ENCODE measurements at regions not wholly inside any gene's neighbourhood (a gene's known extent, or its start where the extent isn't known, plus 50 kb on each side); places are given as distances from the start of the nearest gene placed in this dataset.

- Histone ChIP-seq H3K27me3 (ENCODE audit: control insufficient read depth in 4 of 4, insufficient read depth in 4 of 4, low read length in 3 of 4) (peaks cover 0 to 4% (median 0%) of the 10 kb centered on the region in 4 donors), H3K4me3 (ENCODE audit: low read depth in 1 of 3, low read length in 3 of 3) (no peak overlapping the region)
- WGBS: 66% methylated on average over 2 of the region's 2 CpGs
Observed at GRCh38 chr11:92787638-92788037, 181.8 kb upstream of the MTNR1B start.

GRCh38 chr11:92789761-92790160 is 179.7 kb upstream of the MTNR1B start:
- no peaks in the 10 kb centered on the region for H3K9me3 ChIP-seq (ENCODE audit: control insufficient read depth in 4 of 4, low read length in 3 of 4)
- no peaks in the 10 kb centered on the region for H3K4me1 ChIP-seq (ENCODE audit: control insufficient read depth in 4 of 4, insufficient read depth in 4 of 4, low read length in 3 of 4)
- no peak overlapping the region for H3K9ac ChIP-seq (ENCODE audit: low read depth in 1 of 2, low read length in 2 of 2)
- peaks cover 0 to 4% (median 0%) of the 10 kb centered on the region in 4 donors for H3K27me3 ChIP-seq (ENCODE audit: control insufficient read depth in 4 of 4, insufficient read depth in 4 of 4, low read length in 3 of 4)
- TF ChIP-seq ZBTB33 (IDR thresholded peaks at IDR 0.05) (no peak), TAF1 (conservative IDR thresholded peaks at IDR 0.05) (no peak), FOXA2 (IDR thresholded peaks at IDR 0.05) (no peak), GABPA (IDR thresholded peaks at IDR 0.05 in 1 of 2, conservative IDR thresholded peaks at IDR 0.05 in 1 of 2) (no peak), SP1 (IDR thresholded peaks at IDR 0.05) (no peak), HNF4A (conservative IDR thresholded peaks at IDR 0.05) (no peak), FOXA1 (IDR thresholded peaks at IDR 0.05) (no peak), RAD21 (IDR thresholded peaks at IDR 0.05) (no peak), ATF3 (IDR thresholded peaks at IDR 0.05) (no peak), NR2F2 (IDR thresholded peaks at IDR 0.05) (no peak), REST (IDR thresholded peaks at IDR 0.05) (no peak), HNF4G (IDR thresholded peaks at IDR 0.05) (no peak)
- 91% methylated on average over 9 of the region's 9 CpGs for WGBS
- H3K4me3 ChIP-seq (ENCODE audit: low read depth in 1 of 3, low read length in 3 of 3): no peak overlapping the region
- H3K36me3 ChIP-seq (ENCODE audit: control insufficient read depth in 4 of 4, insufficient read depth in 3 of 4, low read depth in 1 of 4, low read length in 3 of 4): no peaks in the 10 kb centered on the region
- no peak for DNase-seq (ENCODE audit: low spot score)
- H3K27ac ChIP-seq (ENCODE audit: low read depth in 1 of 2, low read length in 2 of 2): no peak overlapping the region

More at GRCh38 chr11:92787638-92788037, 181.8 kb upstream of the MTNR1B start:
- no peak overlapping the region for H3K9ac ChIP-seq (ENCODE audit: low read depth in 1 of 2, low read length in 2 of 2)
- no peaks in the 10 kb centered on the region for H3K36me3 ChIP-seq (ENCODE audit: control insufficient read depth in 4 of 4, insufficient read depth in 3 of 4, low read depth in 1 of 4, low read length in 3 of 4)
- no peak for DNase-seq (ENCODE audit: low spot score)
- H3K4me1 ChIP-seq (ENCODE audit: control insufficient read depth in 4 of 4, insufficient read depth in 4 of 4, low read length in 3 of 4): no peaks in the 10 kb centered on the region
- no peaks in the 10 kb centered on the region for H3K9me3 ChIP-seq (ENCODE audit: control insufficient read depth in 4 of 4, low read length in 3 of 4)
- H3K27ac ChIP-seq (ENCODE audit: low read depth in 1 of 2, low read length in 2 of 2): no peak overlapping the region
- TF ChIP-seq EGR1 (IDR thresholded peaks at IDR 0.05; ENCODE audit: low read depth in 2 of 2): no peak
- TF ChIP-seq HNF4A (conservative IDR thresholded peaks at IDR 0.05): no peak
- no peak for TF ChIP-seq TAF1 (conservative IDR thresholded peaks at IDR 0.05)

- H3K9me3 ChIP-seq (ENCODE audit: control insufficient read depth in 4 of 4, low read length in 3 of 4): no peaks in the 10 kb centered on the region
- H3K36me3 ChIP-seq (ENCODE audit: control insufficient read depth in 4 of 4, insufficient read depth in 3 of 4, low read depth in 1 of 4, low read length in 3 of 4): no peaks in the 10 kb centered on the region
- WGBS: 42% methylated on average over 1 of the region's 1 CpG
- no peak for DNase-seq (ENCODE audit: low spot score)
- no peaks in the 10 kb centered on the region for H3K4me1 ChIP-seq (ENCODE audit: control insufficient read depth in 4 of 4, insufficient read depth in 4 of 4, low read length in 3 of 4)
- peaks cover 0 to 4% (median 0%) of the 10 kb centered on the region in 4 donors for H3K27me3 ChIP-seq (ENCODE audit: control insufficient read depth in 4 of 4, insufficient read depth in 4 of 4, low read length in 3 of 4)
- H3K9ac ChIP-seq (ENCODE audit: low read depth in 1 of 2, low read length in 2 of 2): no peak overlapping the region
- H3K27ac ChIP-seq (ENCODE audit: low read depth in 1 of 2, low read length in 2 of 2): no peak overlapping the region
- no peak overlapping the region for H3K4me3 ChIP-seq (ENCODE audit: low read depth in 1 of 3, low read length in 3 of 3)
- TF ChIP-seq HNF4G (IDR thresholded peaks at IDR 0.05) (no peak), REST (IDR thresholded peaks at IDR 0.05) (no peak), SP1 (IDR thresholded peaks at IDR 0.05) (no peak), YY1 (IDR thresholded peaks at IDR 0.05) (no peak), ZBTB33 (IDR thresholded peaks at IDR 0.05) (no peak), HNF4A (conservative IDR thresholded peaks at IDR 0.05) (no peak), GABPA (IDR thresholded peaks at IDR 0.05 in 1 of 2, conservative IDR thresholded peaks at IDR 0.05 in 1 of 2) (no peak), MAX (IDR thresholded peaks at IDR 0.05) (no peak), ATF3 (IDR thresholded peaks at IDR 0.05) (no peak), RAD21 (IDR thresholded peaks at IDR 0.05) (no peak)
Observed at GRCh38 chr11:92790366-92790765, 179.1 kb upstream of the MTNR1B start.

Data from liver (tissue), 7 donors.